H9 (cell line): ENCODE measurements at regions not wholly inside any gene's neighbourhood (a gene's known extent, or its start where the extent isn't known, plus 50 kb on each side); places are given as distances from the start of the nearest gene placed in this dataset.

Source experiments
- DNase-seq: peaks from one replicate; pipeline ENCODE4 v3.0.0-alpha.2; 2017
- H2AFZ ChIP-seq: one replicate; pipeline ENCODE4 v1.6.1; 2013; ENCODE audit warnings: mild to moderate bottlenecking, low read length, control low read depth, moderate library complexity
- H2AK5ac ChIP-seq: 2 replicates; pipeline ENCODE4 v1.6.1; 2013; ENCODE audit warnings: low read length, control low read depth, mixed read lengths; ENCODE audit not compliant: insufficient read length
- H2BK120ac ChIP-seq: one replicate; pipeline ENCODE4 v1.6.1; 2013; ENCODE audit warnings: low read depth, mild to moderate bottlenecking, low read length, control low read depth, inconsistent platforms; ENCODE audit not compliant: poor library complexity, severe bottlenecking
- H2BK12ac ChIP-seq: 2 replicates; pipeline ENCODE4 v1.6.1; 2013; ENCODE audit warnings: low read length, control low read depth, mixed read lengths, low read depth; ENCODE audit not compliant: insufficient read length
- H2BK15ac ChIP-seq: 2 replicates; pipeline ENCODE4 v1.6.1; 2013; ENCODE audit warnings: low read depth, low read length, control low read depth
- H2BK20ac ChIP-seq: one replicate; pipeline ENCODE4 v1.6.1; 2013; ENCODE audit warnings: low read depth, mild to moderate bottlenecking, low read length, control low read depth, inconsistent platforms; ENCODE audit not compliant: poor library complexity, severe bottlenecking
- H2BK5ac ChIP-seq: 2 replicates; pipeline ENCODE4 v1.6.1; 2013; ENCODE audit warnings: low read length, control low read depth, mixed read lengths; ENCODE audit not compliant: insufficient read length
- H3K14ac ChIP-seq: 2 replicates; pipeline ENCODE4 v1.6.1; 2013; ENCODE audit warnings: low read length, control low read depth; ENCODE audit not compliant: insufficient read depth
- H3K18ac ChIP-seq: 2 replicates; pipeline ENCODE4 v1.6.1; 2013; ENCODE audit warnings: low read depth, mild to moderate bottlenecking, mixed read lengths, low read length, control low read depth; ENCODE audit not compliant: insufficient read length
- H3K23ac ChIP-seq: 2 replicates; pipeline ENCODE4 v1.6.1; 2013; ENCODE audit warnings: low read length, control low read depth, mixed read lengths, low read depth; ENCODE audit not compliant: insufficient read length
- H3K23me2 ChIP-seq: 2 replicates; pipeline ENCODE4 v1.6.1; 2013; ENCODE audit warnings: low read depth, mild to moderate bottlenecking, mixed read lengths, low read length, control low read depth; ENCODE audit not compliant: insufficient read length, poor library complexity, severe bottlenecking
- H3K27ac ChIP-seq: 2 replicates; pipeline ENCODE4 v1.5.1; 2013; ENCODE audit warnings: low read length, control low read depth, mixed read lengths, low read depth; ENCODE audit not compliant: insufficient read length
- H3K27me3 ChIP-seq: 2 replicates; pipeline ENCODE4 v1.6.1; 2013; ENCODE audit warnings: low read length, control low read depth, inconsistent platforms; ENCODE audit not compliant: insufficient read depth
- H3K4ac ChIP-seq: 2 replicates; pipeline ENCODE4 v1.6.1; 2013; ENCODE audit warnings: low read depth, mild to moderate bottlenecking, control low read depth, inconsistent platforms, low read length, moderate library complexity
- H3K4me1 ChIP-seq: 2 replicates; pipeline ENCODE4 v1.6.1; 2013; ENCODE audit warnings: low read length, control low read depth, inconsistent platforms; ENCODE audit not compliant: insufficient read depth
- H3K4me2 ChIP-seq: 2 replicates; pipeline ENCODE4 v1.6.1; 2013; ENCODE audit warnings: low read length, control low read depth, mixed read lengths; ENCODE audit not compliant: insufficient read length, insufficient read depth
- H3K56ac ChIP-seq: 2 replicates; pipeline ENCODE4 v1.6.1; 2013; ENCODE audit warnings: low read depth, mild to moderate bottlenecking, mixed read lengths, low read length, control low read depth; ENCODE audit not compliant: insufficient read length
- H3K79me1 ChIP-seq: 2 replicates; pipeline ENCODE4 v1.6.1; 2013; ENCODE audit warnings: low read depth, mild to moderate bottlenecking, moderate library complexity, low read length, control low read depth, inconsistent platforms; ENCODE audit not compliant: insufficient read depth, poor library complexity, severe bottlenecking
- H3K79me2 ChIP-seq: 2 replicates; pipeline ENCODE4 v1.6.1; 2013; ENCODE audit warnings: low read length, control low read depth, inconsistent platforms; ENCODE audit not compliant: insufficient read depth
- H3K9ac ChIP-seq: 2 replicates; pipeline ENCODE4 v1.6.1; 2013; ENCODE audit warnings: low read length, control low read depth, mixed read lengths; ENCODE audit not compliant: insufficient read length; ENCODE audit errors: extremely low read depth
- H3K9me3 ChIP-seq: one replicate; pipeline ENCODE4 v1.6.1; 2013; ENCODE audit warnings: low read depth, low read length, inconsistent platforms; ENCODE audit not compliant: control insufficient read depth
- H3T11ph ChIP-seq: one replicate; pipeline ENCODE4 v1.6.1; 2013; ENCODE audit warnings: mild to moderate bottlenecking, low read length, control low read depth, inconsistent platforms
- H4K20me1 ChIP-seq: one replicate; pipeline ENCODE4 v1.6.1; 2013; ENCODE audit not compliant: control insufficient read depth, insufficient read length, insufficient read depth
- H4K5ac ChIP-seq: 2 replicates; pipeline ENCODE4 v1.6.1; 2013; ENCODE audit warnings: low read depth, mild to moderate bottlenecking, mixed read lengths, low read length, control low read depth; ENCODE audit not compliant: insufficient read length
- H4K8ac ChIP-seq: replicated peaks from 2 replicates; pipeline ENCODE4 v1.6.1; 2013; ENCODE audit warnings: low read length, control low read depth, mixed read lengths, low read depth; ENCODE audit not compliant: insufficient read length
- H4K91ac ChIP-seq: 2 replicates; pipeline ENCODE4 v1.6.1; 2013; ENCODE audit warnings: low read depth, mild to moderate bottlenecking, moderate library complexity, mixed read lengths, low read length, control low read depth; ENCODE audit not compliant: insufficient read length
- H3K27ac Mint-ChIP-seq, 3 experiments: 2 replicates in 2 of 3; 3 replicates in 1 of 3; pipeline ENCODE4 v1.8.0; 2020 to 2021; ENCODE audit warnings: mixed read lengths in 3 of 3, mild to moderate bottlenecking in 1 of 3, moderate library complexity in 1 of 3
- H3K27me3 Mint-ChIP-seq: 2 replicates; pipeline ENCODE4 v1.8.0; 2021; ENCODE audit warnings: low read depth, mild to moderate bottlenecking, moderate library complexity, mixed read lengths
- H3K36me3 Mint-ChIP-seq, 3 experiments: 2 replicates in 2 of 3; 3 replicates in 1 of 3; pipeline ENCODE4 v1.8.0; 2020 to 2021; ENCODE audit warnings: low read depth in 3 of 3, mixed read lengths in 3 of 3; ENCODE audit not compliant: insufficient read depth in 1 of 3
- H3K4me1 Mint-ChIP-seq, 2 experiments: 2 replicates each; pipeline ENCODE4 v1.8.0; 2020; ENCODE audit warnings: mixed read lengths in 2 of 2
- H3K4me3 Mint-ChIP-seq, 2 experiments: 2 replicates in 1 of 2; 3 replicates in 1 of 2; pipeline ENCODE4 v1.8.0; 2020 to 2021; ENCODE audit warnings: mild to moderate bottlenecking in 2 of 2, mixed read lengths in 2 of 2, moderate library complexity in 1 of 2
- H3K9me3 Mint-ChIP-seq, 2 experiments: 2 replicates in 1 of 2; 3 replicates in 1 of 2; pipeline ENCODE4 v1.8.0; 2020; ENCODE audit warnings: mild to moderate bottlenecking in 2 of 2, mixed read lengths in 2 of 2, moderate library complexity in 1 of 2
- CTCF ChIP-seq: fragments of 200-600 bp; sonication (generic); conservative IDR thresholded peaks from 3 replicates; pipeline ENCODE4 v1.8.0; 2021; ENCODE audit warnings: antibody characterized with exemption, mild to moderate bottlenecking
- WGBS: extraction: QIAGEN DNeasy Blood & Tissue Kit; methylation state at CpG from one replicate; pipeline ENCODE4 v1.1.7; 2013; ENCODE audit warnings: missing lambda C conversion rate, low lambda C conversion rate, mixed read lengths; ENCODE audit not compliant: insufficient read length; ENCODE audit errors: extremely low coverage; 5-methylcytosine and 5-hydroxymethylcytosine counted together

GRCh38 chr2:21220930-21221329 lies 97.2 kb downstream of the TDRD15 start:
- Histone ChIP-seq H4K5ac (no peak overlapping the region), H4K8ac (no peak overlapping the region), H3K23me2 (no peaks in the 10 kb centered on the region), H3K27ac (no peak overlapping the region), H2BK15ac (no peak overlapping the region), H3K79me1 (no peaks in the 10 kb centered on the region), H3K4me2 (no peak overlapping the region), H4K20me1 (no peaks in the 10 kb centered on the region), H2AK5ac (no peak overlapping the region), H3K56ac (no peak overlapping the region), H3K23ac (no peak overlapping the region), H2BK20ac (no peak overlapping the region), H3K14ac (no peak overlapping the region), H2BK12ac (no peak overlapping the region), H2BK5ac (no peak overlapping the region), H2AFZ (no peak overlapping the region), H3K79me2 (no peaks in the 10 kb centered on the region), H3K4me1 (no peaks in the 10 kb centered on the region), H3K18ac (no peak overlapping the region), H2BK120ac (no peak overlapping the region), H3K9ac (no peak overlapping the region), H3K4ac (no peak overlapping the region), H4K91ac (no peak overlapping the region), H3K9me3 (no peaks in the 10 kb centered on the region), H3K27me3 (no peaks in the 10 kb centered on the region), H3T11ph (no peak overlapping the region)
- no peak for TF ChIP-seq CTCF
- no peak for DNase-seq
- Mint-ChIP-seq H3K36me3 (no peaks in the 10 kb centered on the region), H3K4me1 (no peaks in the 10 kb centered on the region), H3K27me3 (no peaks in the 10 kb centered on the region; the same call in 1 of the 2 replicates), H3K4me3 (no peak overlapping the region), H3K27ac (no peak overlapping the region), H3K9me3 (no peaks in the 10 kb centered on the region; a peak in 2 of 5 replicates)
- no CpG with 5 or more reads among the region's 1 CpG for WGBS
